HAP-1 (cell line): ENCODE measurements at regions not wholly inside any gene's neighbourhood (a gene's known extent, or its start where the extent isn't known, plus 50 kb on each side); places are given as distances from the start of the nearest gene placed in this dataset.

Experiments used
- DNase-seq, 2 experiments: peaks; one replicate each; pipeline ENCODE4 v3.0.0-alpha.2; 2016 to 2020; ENCODE audit warnings: low spot score in 2 of 2
- H3K27me3 ChIP-seq: fragments of 250-450 bp; sonication (Bioruptor Pico); 2 replicates; pipeline ENCODE4 v1.5.1; 2020; ENCODE audit warnings: low read depth, mild to moderate bottlenecking, moderate library complexity
- H3K36me3 ChIP-seq: fragments of 250-450 bp; sonication (Bioruptor Pico); replicated peaks from 2 replicates; pipeline ENCODE4 v1.5.1; 2020; ENCODE audit warnings: mild to moderate bottlenecking
- H3K4me1 ChIP-seq: fragments of 250-450 bp; sonication (Bioruptor Pico); 2 replicates; pipeline ENCODE4 v1.5.1; 2020; ENCODE audit warnings: mild to moderate bottlenecking
- H3K4me3 ChIP-seq: fragments of 250-450 bp; sonication (Bioruptor Pico); 2 replicates; pipeline ENCODE4 v1.5.1; 2020; ENCODE audit warnings: mild to moderate bottlenecking, moderate library complexity
- H3K9me3 ChIP-seq: fragments of 250-450 bp; sonication (Bioruptor Pico); 2 replicates; pipeline ENCODE4 v1.5.1; 2020; ENCODE audit warnings: mild to moderate bottlenecking, moderate library complexity
- in situ Hi-C: fragments of 300-500 bp; cut with MboI; formaldehyde crosslinking; loops from 3 replicates; pipeline ENCODE4 v1.14.3; 2020; ENCODE audit warnings: low sequenced_read_pairs, inconsistent platforms, mixed read lengths

DNA sequence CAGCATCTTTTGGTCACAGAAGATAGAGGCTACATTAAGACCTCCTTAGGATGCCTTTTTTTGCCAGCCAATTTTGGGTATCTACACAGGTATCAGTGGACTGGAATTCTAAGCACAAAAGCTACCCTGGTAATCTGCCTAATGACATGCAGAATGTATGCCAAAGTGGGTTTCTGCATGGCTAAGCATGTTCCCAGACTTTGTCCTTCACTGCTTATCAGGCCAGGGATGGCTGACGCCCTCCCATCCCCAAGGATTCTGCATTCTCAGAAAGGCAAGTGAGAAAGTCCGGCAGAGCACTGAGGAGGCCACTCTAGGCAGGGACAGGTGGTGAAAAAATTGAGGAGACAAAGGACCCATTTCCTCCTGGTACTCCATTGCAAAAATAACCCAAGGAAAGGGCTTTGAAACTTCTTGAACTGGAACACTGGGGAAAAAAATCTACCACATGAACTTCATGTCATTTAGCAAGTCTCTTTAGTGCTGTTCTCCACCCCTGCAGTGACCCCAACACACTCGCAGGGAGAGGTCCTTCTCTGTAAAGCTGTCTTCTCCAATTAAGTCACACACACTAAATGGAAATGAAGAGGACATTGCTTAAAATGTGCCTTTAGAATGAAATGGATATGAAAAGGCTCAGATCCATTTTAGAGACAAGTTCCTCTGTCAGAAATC is 91.7 kb upstream of the MAX start:
- no peaks in the 10 kb centered on the region for H3K36me3 ChIP-seq
- DNase-seq: no peak
- no peaks in the 10 kb centered on the region for H3K9me3 ChIP-seq
- H3K4me3 ChIP-seq: no peak overlapping the region
- H3K27me3 ChIP-seq: no peaks in the 10 kb centered on the region
- no peaks in the 10 kb centered on the region for H3K4me1 ChIP-seq
- in situ Hi-C loops: no loop called here

DNA sequence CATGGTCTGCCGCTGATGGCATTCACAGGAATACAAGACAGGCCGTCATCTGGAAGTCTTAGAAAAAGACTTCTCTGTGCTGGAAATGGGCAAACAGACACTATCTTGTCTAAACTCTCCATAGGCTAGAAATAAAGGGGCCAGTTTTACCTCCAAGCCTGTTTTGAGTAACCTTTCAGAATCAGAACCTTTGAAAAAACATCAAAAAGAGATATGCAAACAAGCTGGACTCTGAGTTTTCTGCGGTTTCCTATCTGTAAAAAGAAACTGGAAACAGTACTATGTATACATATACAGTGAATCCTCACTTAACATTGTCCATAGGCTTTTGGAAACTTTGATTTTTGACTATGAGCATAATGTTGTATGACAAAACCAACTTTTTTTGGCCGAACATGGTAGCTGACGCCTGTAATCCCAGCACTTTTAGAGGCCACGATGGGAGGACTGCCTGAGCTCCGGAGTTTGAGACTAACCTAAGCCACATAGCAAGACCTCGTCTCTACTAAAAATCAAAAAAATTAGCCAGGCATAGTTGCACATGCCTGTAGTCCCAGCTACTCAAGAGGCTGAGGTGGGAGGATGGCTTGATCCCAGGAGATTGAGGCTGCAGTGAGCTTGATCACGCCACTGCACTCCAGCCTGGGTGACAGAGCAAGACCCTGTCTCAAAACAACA is 92.9 kb upstream of the MAX start:
- H3K4me3 ChIP-seq: no peak overlapping the region
- H3K4me1 ChIP-seq: no peaks in the 10 kb centered on the region
- H3K36me3 ChIP-seq: no peaks in the 10 kb centered on the region
- no peaks in the 10 kb centered on the region for H3K9me3 ChIP-seq
- in situ Hi-C loops: no loop called here
- DNase-seq: no peak
- H3K27me3 ChIP-seq: no peaks in the 10 kb centered on the region

DNA sequence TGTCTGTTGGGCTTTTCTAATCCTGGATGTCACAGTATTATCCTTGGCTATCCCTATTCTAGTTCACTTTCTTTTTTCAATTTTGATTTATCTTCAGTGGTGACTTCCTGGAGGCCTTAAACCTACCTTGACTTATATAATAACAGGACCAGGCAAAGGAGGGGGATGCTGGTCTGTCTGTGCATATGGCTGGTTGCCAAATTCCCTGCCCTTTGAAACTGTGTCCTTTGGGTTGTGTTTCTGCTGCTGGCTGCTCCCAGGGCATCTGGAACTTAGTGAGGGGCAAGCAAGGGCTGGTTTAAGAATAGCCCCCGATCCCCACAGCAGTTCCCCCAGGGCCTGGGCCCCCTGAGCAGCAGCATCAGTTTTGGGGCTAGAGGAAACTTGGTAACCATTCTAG is 96.0 kb upstream of the MAX start:
- Histone ChIP-seq H3K9me3 (no peaks in the 10 kb centered on the region), H3K36me3 (no peaks in the 10 kb centered on the region), H3K4me1 (no peaks in the 10 kb centered on the region), H3K27me3 (no peaks in the 10 kb centered on the region), H3K4me3 (no peak overlapping the region)
- in situ Hi-C loops: no loop called here
- no peak for DNase-seq

DNA sequence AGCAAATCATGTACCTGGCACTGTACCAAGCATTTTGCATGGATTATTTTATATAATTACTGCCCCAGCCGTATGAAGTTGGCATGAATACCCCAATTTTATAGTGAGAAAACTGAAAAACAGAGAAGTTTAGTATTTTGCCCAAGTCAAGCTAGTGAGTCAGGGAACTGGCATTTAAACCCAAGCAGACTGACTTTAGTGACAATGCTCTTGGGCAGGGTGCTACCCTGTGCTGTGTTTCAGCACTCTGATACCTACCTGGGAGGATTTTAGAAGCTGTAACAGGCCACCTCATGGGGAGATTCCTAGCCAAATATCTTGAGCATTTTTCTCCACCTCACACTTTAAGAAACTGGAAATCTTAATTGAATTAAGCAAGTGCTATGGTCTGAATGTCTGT is 98.1 kb upstream of the MAX start:
- no peaks in the 10 kb centered on the region for H3K36me3 ChIP-seq
- H3K4me1 ChIP-seq: no peaks in the 10 kb centered on the region
- H3K4me3 ChIP-seq: no peak overlapping the region
- H3K27me3 ChIP-seq: no peaks in the 10 kb centered on the region
- in situ Hi-C loops: no loop called here
- H3K9me3 ChIP-seq: no peaks in the 10 kb centered on the region
- no peak for DNase-seq

DNA sequence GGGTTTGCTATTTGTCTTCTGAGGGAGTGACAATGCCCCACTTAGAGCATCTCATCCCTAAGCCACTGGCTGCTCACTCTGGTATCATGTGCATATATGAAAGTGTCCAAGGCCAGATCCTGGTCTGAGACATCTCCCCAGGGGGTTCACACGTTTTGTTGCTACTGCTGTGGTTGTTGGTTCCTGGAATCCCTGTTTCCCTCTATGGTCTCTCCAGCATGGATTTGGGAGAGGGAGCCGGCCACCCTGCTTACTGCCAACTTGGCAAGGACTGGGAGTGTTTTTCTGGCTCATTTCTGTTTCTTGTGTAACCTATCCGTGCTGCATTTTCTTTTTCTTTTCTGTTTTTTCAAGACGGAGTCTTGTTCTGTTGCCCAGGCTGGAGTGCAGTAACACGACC is 101.3 kb upstream of the MAX start:
- no peak for DNase-seq
- H3K9me3 ChIP-seq: no peaks in the 10 kb centered on the region
- no peaks in the 10 kb centered on the region for H3K27me3 ChIP-seq
- in situ Hi-C loops: no loop called here
- no peak overlapping the region for H3K4me3 ChIP-seq
- H3K36me3 ChIP-seq: no peaks in the 10 kb centered on the region
- H3K4me1 ChIP-seq: no peaks in the 10 kb centered on the region

DNA sequence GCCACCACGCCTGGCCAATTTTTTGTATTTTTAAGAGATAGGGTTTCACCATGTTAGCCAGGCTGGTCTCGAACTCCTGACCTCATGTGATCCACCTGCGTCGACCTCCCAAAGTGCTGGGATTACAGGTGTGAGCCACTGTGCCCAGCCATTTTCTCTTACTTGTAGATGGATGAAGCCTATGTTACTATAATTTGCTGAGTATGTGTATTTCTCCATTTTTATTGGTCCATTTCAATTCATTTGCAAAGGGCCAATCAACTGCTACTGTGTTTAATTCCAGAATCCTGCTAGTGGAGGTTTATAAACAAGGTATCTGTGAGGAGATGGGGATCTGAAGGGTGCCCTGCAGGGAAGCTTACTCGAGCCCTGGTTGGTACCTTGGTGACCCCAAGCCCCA is 101.7 kb upstream of the MAX start:
- no peak for DNase-seq
- no peak overlapping the region for H3K4me3 ChIP-seq
- no peaks in the 10 kb centered on the region for H3K4me1 ChIP-seq
- in situ Hi-C loops: no loop called here
- no peaks in the 10 kb centered on the region for H3K27me3 ChIP-seq
- no peaks in the 10 kb centered on the region for H3K36me3 ChIP-seq
- H3K9me3 ChIP-seq: no peaks in the 10 kb centered on the region

DNA sequence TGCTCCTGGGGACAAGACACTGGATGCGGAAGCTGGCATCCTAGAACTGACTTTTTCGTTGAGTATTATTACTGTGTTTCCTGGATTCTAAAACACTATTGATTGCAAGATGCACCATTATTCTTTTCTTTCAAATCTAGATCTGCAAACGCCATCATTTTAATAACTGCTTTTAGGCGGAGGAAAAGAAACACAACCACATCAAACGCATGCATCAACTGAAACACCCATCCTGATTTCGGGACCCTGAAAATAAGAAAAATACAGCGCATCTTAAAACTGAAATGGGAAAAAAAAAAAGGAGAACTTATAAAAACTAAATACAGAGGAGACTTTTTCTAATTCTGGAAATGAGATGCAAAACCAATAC is 103.7 kb upstream of the MAX start:
- H3K4me1 ChIP-seq: no peaks in the 10 kb centered on the region
- H3K27me3 ChIP-seq: no peaks in the 10 kb centered on the region
- DNase-seq: no peak
- in situ Hi-C loops: no loop called here
- no peak overlapping the region for H3K4me3 ChIP-seq
- no peaks in the 10 kb centered on the region for H3K9me3 ChIP-seq
- H3K36me3 ChIP-seq: no peaks in the 10 kb centered on the region

DNA sequence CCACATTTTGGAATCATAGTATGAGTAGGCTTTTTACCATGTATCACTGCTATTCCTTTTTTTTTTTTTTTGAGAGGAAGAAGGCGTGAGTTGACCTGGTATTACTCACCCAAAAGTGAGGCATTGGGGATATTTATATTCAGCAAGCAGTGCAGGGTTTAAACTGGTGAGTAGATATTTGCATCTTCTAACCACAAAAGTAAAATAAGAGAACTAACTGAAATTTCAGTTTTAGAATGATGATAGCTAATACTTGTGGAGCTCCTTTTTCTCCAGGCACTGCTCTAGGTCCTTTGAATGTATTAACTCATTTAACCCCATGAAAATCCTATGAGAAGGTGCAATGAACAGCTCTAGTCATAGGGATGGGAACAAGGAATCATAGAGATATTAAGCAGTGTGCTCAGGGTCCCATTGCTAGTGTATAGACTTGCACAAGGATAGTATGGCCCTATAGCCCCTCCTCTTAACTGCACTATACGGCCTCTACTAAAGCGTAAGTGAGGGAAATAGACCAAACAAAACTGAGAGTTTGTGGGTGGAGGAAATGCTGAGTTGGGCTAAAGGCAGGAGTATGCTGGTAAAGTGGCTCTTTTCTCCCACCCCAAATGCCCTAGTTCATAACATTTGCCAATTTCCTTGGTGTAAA is 104.3 kb upstream of the MAX start:
- in situ Hi-C loops: no loop called here
- H3K9me3 ChIP-seq: no peaks in the 10 kb centered on the region
- DNase-seq: no peak
- no peaks in the 10 kb centered on the region for H3K36me3 ChIP-seq
- H3K4me3 ChIP-seq: no peak overlapping the region
- no peaks in the 10 kb centered on the region for H3K4me1 ChIP-seq
- no peaks in the 10 kb centered on the region for H3K27me3 ChIP-seq

DNA sequence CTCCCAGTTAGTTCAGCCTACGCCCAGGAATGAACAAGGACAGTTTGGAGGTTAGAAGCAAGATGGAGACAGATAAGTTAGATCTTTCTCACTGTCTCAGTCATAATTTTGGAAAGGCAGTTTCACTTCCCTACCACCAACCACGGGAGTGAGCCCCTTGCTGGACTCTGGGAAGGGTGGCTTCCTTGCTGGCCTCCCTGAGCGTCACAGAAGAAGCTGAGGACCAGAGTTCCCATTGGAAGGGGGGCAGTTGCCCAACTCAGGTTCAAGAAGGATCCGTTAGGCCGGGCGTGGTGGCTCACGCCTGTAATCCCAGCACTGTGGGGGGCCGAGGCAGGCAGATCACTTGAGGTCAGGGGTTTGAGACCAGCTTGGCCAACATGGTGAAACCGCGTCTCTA is 106.2 kb upstream of the MAX start:
- no peak for DNase-seq

DNA sequence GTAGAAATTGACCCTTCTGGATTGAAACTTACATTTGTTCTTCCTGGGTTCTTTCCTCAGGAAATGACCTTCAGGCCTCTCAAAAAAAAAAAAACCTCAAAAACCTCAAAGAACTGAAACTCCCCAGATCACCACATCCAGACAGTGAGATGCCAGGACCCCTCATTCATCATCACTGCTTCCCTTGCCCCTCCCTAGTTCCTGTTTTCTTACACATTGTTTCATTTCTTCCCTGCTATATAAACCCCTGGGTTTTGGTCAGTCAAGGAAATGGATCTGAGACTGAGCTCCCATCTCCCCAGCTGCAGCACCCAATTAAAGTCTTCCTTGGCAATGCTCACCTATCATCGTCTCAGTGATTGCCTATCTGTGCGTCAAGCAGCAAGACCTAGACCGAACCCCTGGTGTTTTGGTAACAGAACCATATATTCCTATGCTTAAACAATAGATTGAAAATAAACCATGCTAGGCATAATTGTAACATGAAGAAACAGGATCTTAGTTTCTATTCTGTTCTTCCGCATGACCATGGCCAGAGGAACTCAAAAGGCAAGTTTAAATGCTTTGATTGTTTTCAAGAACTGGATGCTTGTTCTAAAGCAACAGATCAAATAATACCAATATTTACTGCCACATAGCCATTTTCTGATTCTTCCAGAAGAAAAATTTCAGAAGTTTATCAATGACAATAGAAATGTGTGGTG is 108.0 kb upstream of the MAX start:
- Histone ChIP-seq H3K27me3 (no peaks in the 10 kb centered on the region), H3K4me1 (peaks cover 18% of the 10 kb centered on the region), H3K36me3 (no peaks in the 10 kb centered on the region), H3K9me3 (no peaks in the 10 kb centered on the region), H3K4me3 (no peak overlapping the region)
- no peak for DNase-seq
- in situ Hi-C loops: no loop called here

More for the DNA sequence above, 106.2 kb upstream of the MAX start:
- H3K9me3 ChIP-seq: no peaks in the 10 kb centered on the region
- in situ Hi-C loops: no loop called here
- H3K4me1 ChIP-seq: peaks cover 11% of the 10 kb centered on the region
- H3K4me3 ChIP-seq: no peak overlapping the region
- no peaks in the 10 kb centered on the region for H3K27me3 ChIP-seq
- no peaks in the 10 kb centered on the region for H3K36me3 ChIP-seq

DNA sequence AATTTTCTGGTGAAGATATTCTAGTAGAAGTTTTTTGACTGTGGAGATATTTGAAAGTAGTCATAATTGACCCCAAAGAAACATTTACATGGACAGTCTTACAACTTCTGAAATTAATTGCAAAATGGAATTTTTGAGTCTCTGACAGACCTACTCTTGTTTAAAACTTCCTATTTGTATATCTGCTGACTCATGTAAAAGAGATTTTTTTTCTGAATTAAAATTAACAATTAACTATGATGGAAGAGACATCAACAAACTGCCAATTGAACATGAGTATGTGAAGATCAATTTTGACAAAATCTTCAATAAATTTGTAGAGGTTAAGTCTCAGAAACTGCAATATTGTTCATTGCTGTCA is 108.5 kb upstream of the MAX start:
- Histone ChIP-seq H3K4me3 (no peak overlapping the region), H3K9me3 (no peaks in the 10 kb centered on the region), H3K27me3 (no peaks in the 10 kb centered on the region), H3K4me1 (peaks cover 18% of the 10 kb centered on the region), H3K36me3 (no peaks in the 10 kb centered on the region)
- in situ Hi-C loops: no loop called here
- DNase-seq: no peak

DNA sequence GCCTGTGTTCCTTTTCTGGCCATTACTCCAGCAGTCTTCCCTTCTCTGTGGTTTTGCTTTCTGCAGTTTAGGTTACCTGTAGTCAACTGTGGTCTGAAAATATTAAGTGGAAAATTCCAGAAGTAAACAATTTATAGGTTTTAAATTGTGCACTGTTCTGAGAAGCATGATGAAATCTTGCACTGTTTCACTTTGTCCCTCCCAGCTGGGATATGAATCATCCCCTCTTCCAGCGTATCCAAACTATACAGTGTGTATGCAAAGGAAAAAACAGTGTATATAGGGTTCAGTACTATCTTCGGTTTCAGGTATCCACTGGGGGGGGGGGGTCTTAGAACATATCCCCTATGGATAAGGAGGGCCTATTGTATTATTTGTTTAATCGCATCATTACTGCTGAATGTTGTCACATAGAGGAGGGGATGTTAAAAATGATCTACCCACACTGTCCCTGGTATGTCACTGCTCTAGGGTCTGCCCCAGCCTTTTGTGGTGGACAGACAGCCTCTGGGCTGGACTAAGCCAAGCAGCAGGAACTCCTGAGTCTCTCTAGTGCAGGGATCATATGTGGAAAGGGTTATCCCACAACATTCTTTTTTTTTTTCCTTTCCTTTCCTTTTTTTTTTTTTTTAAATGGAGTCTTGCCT is 109.1 kb upstream of the MAX start:
- Histone ChIP-seq H3K9me3 (no peaks in the 10 kb centered on the region), H3K4me1 (peaks cover 18% of the 10 kb centered on the region), H3K36me3 (no peaks in the 10 kb centered on the region), H3K4me3 (no peak overlapping the region), H3K27me3 (no peaks in the 10 kb centered on the region)
- DNase-seq: no peak
- in situ Hi-C loops: no loop called here

DNA sequence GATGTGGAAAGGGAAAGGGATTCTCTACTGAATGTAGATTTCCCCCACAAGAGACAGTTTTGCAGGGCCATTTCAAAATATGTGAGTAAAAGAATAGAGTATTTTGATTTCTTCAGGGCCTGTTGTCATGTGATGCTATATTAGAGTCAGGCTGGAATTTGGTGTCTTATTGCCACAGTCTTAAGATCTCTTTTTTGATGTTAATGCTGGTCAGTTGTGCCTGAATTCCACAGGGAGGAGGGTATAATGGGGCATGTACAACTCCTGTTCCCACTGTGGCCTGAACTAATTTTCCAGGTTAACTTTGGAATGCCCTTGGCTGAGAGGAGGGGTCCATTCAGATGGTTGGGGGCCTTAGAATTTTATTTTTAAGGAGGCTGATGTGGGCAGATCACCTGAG is 111.0 kb upstream of the MAX start:
- DNase-seq: peak; percentile 61 to 91
- peaks cover 18% of the 10 kb centered on the region for H3K4me1 ChIP-seq
- in situ Hi-C loops: no loop called here
- H3K9me3 ChIP-seq: no peaks in the 10 kb centered on the region
- no peaks in the 10 kb centered on the region for H3K27me3 ChIP-seq
- H3K4me3 ChIP-seq: no peak overlapping the region
- no peaks in the 10 kb centered on the region for H3K36me3 ChIP-seq

DNA sequence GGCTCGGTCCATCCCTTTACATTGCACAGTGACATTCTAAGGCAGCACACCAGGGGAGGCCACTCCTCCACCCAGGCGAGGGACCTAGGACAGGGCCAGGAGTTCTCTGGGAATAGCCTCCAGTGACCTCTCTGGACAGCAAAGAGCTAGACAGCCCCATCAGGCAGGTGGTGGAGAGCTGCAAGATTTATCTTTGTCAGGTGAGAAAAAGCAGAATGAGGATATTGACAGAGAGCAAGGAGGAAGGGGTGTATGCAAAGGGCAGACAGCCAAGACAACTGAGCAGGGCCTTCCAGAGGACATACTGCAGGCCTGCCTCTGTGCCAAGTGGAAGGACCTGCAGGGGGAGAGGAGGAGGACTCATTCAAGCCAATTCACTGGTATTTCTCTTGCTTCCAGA is 112.4 kb upstream of the MAX start:
- Histone ChIP-seq H3K9me3 (no peaks in the 10 kb centered on the region), H3K36me3 (no peaks in the 10 kb centered on the region), H3K27me3 (no peaks in the 10 kb centered on the region), H3K4me1 (peaks cover 18% of the 10 kb centered on the region), H3K4me3 (no peak overlapping the region)
- DNase-seq: no peak
- in situ Hi-C loops: no loop called here
